ENCODE measurements at regions not wholly inside any gene's neighbourhood (a gene's known extent, or its start where the extent isn't known, plus 50 kb on each side); places are given as distances from the start of the nearest gene placed in this dataset.

GRCh38 chr17:49918591-49918990 lies 50.4 kb upstream of the DLX4 start:
- Histone ChIP-seq H2AFZ (ENCODE audit: low read depth, low read length, severe bottlenecking) (no peak overlapping the region), H4K20me1 (ENCODE audit: low read depth, low read length) (no peaks in the 10 kb centered on the region), H3K9ac (ENCODE audit: low read length) (no peak overlapping the region), H3K9me2 (replicated peaks; ENCODE audit: insufficient read depth, low read length) (no peaks in the 10 kb centered on the region), H3K36me3 (ENCODE audit: low read length) (no peaks in the 10 kb centered on the region), H3K9me3 (ENCODE audit: insufficient read depth, low read length) (no peaks in the 10 kb centered on the region), H3K27ac (ENCODE audit: low read depth, low read length) (no peak overlapping the region), H3F3A (ENCODE audit: insufficient read depth) (no peaks in the 10 kb centered on the region), H3K4me2 (ENCODE audit: low read depth, low read length, poor library complexity, severe bottlenecking) (no peak overlapping the region), H3K79me2 (ENCODE audit: insufficient read depth, low read length) (no peaks in the 10 kb centered on the region), H3K4me3 (ENCODE audit: insufficient read depth, low read length, poor library complexity, severe bottlenecking) (no peak overlapping the region), H3K27me3 (ENCODE audit: low read length) (no peaks in the 10 kb centered on the region)
- no peak for TF ChIP-seq CTCF (IDR thresholded peaks at IDR 0.05; ENCODE audit: insufficient read depth, low read length, poor library complexity, severe bottlenecking)
- no peak for TF ChIP-seq EZH2phosphoT487 (conservative IDR thresholded peaks at IDR 0.05; ENCODE audit: low read length)

Data from SU-DHL-6 (cell line).